Activated CD4-positive, alpha-beta T cell treated with anti-CD3 and anti-CD28 coated beads, Interleukin-10, Interleukin-2, amounts not matched to agents 100 ng/mL and 50 ng/mL, durations not matched to agents 16 hours and 8 hours (primary cell): ENCODE measurements at regions not wholly inside any gene's neighbourhood (a gene's known extent, or its start where the extent isn't known, plus 50 kb on each side); places are given as distances from the start of the nearest gene placed in this dataset.
A peak's percentile ranks its signal among the peaks of the same experiment; 100 is the strongest.
"Not testable (repeated sequence)": the region's sequence is repeated elsewhere in the genome, so short reads cannot be mapped to it uniquely, and the experiment has no call there.

Experiments used
- DNase-seq: peaks from one replicate; pipeline ENCODE4 v3.0.0-alpha.2; 2020

- DNase-seq: no peak
Measured at GRCh38 chr6:144397141-144397540, 112.0 kb downstream of the UTRN start.

GRCh38 chr6:144400321-144400720 lies 115.2 kb downstream of the UTRN start:
- DNase-seq: no peak

- DNase-seq: no peak
Measured at GRCh38 chr6:144401736-144402733, 116.9 kb downstream of the UTRN start.

GRCh38 chr6:144402750-144403149 lies 117.6 kb downstream of the UTRN start:
- no peak for DNase-seq

GRCh38 chr6:144405163-144405562 lies 120.0 kb downstream of the UTRN start:
- no peak for DNase-seq

- DNase-seq: no peak
Measured at GRCh38 chr6:144406796-144407195, 121.7 kb downstream of the UTRN start.

GRCh38 chr6:144408161-144408560 lies 123.0 kb downstream of the UTRN start:
- DNase-seq: no peak

- DNase-seq: no peak
Measured at GRCh38 chr6:144410059-144410458, 124.9 kb downstream of the UTRN start.

GRCh38 chr6:144410574-144410973 lies 125.4 kb downstream of the UTRN start:
- DNase-seq: not testable (repeated sequence)

- peak; percentile 21 for DNase-seq
Measured at GRCh38 chr6:144411531-144412165, 126.5 kb downstream of the UTRN start.

- no peak for DNase-seq
Measured at GRCh38 chr6:144413418-144413817, 128.3 kb downstream of the UTRN start.

GRCh38 chr6:144415014-144415413 lies 129.9 kb downstream of the UTRN start:
- no peak for DNase-seq

GRCh38 chr6:144415835-144416237 lies 130.7 kb downstream of the UTRN start:
- no peak for DNase-seq

- DNase-seq: no peak
Measured at GRCh38 chr6:144416244-144416643, 131.1 kb downstream of the UTRN start.

- no peak for DNase-seq
Measured at GRCh38 chr6:144416773-144417172, 131.6 kb downstream of the UTRN start.

GRCh38 chr6:144417681-144418080 lies 132.5 kb downstream of the UTRN start:
- DNase-seq: no peak

GRCh38 chr6:144418959-144419545 lies 133.9 kb downstream of the UTRN start:
- no peak for DNase-seq

- no peak for DNase-seq
Measured at GRCh38 chr6:144423167-144423566, 138.0 kb downstream of the UTRN start.

- no peak for DNase-seq
Measured at GRCh38 chr6:144429753-144430152, 144.6 kb downstream of the UTRN start.

GRCh38 chr6:144433446-144433845 lies 148.3 kb downstream of the UTRN start:
- not testable (repeated sequence) for DNase-seq

- no peak for DNase-seq
Measured at GRCh38 chr6:144434308-144434990, 149.3 kb downstream of the UTRN start.

GRCh38 chr6:144435602-144436426 lies 150.7 kb downstream of the UTRN start:
- DNase-seq: no peak
